Thoracic aorta (tissue), 2 donors: ENCODE measurements at regions not wholly inside any gene's neighbourhood (a gene's known extent, or its start where the extent isn't known, plus 50 kb on each side); places are given as distances from the start of the nearest gene placed in this dataset.

Source experiments
- ATAC-seq: fragments of 150-250 bp; one replicate; pipeline ENCODE4 v1.8.0; 2017; ENCODE audit warnings: low read depth; ENCODE audit not compliant: insufficient number of reproducible peaks, low FRiP score
- DNase-seq: peaks from one replicate; pipeline ENCODE4 v3.0.0-alpha.2; 2020; ENCODE audit warnings: low spot score
- H3K27ac ChIP-seq, 2 donors: fragments of 200-600 bp; sonication (generic); 1 replicate in 1 of 2; 2 replicates in 1 of 2; pipeline ENCODE4 v1.5.1; 2016; ENCODE audit warnings: mild to moderate bottlenecking in 2 of 2, moderate library complexity in 2 of 2
- H3K27me3 ChIP-seq: fragments of 200-600 bp; sonication (generic); replicated peaks from 2 replicates; pipeline ENCODE4 v1.6.0; 2016; ENCODE audit warnings: mild to moderate bottlenecking; ENCODE audit not compliant: insufficient read depth
- H3K36me3 ChIP-seq: fragments of 200-600 bp; sonication (generic); one replicate; pipeline ENCODE4 v1.5.1; 2016
- H3K4me1 ChIP-seq, 2 donors: fragments of 200-600 bp; sonication (generic); 1 replicate in 1 of 2; 2 replicates in 1 of 2; pipeline versions ENCODE4 v1.5.1 to v1.6.0; 2016; ENCODE audit warnings: low read depth in 2 of 2, mild to moderate bottlenecking in 1 of 2; ENCODE audit not compliant: control insufficient read depth in 1 of 2
- H3K4me3 ChIP-seq: fragments of 200-600 bp; sonication (generic); 2 replicates; pipeline ENCODE4 v1.5.1; 2016; ENCODE audit warnings: mild to moderate bottlenecking
- H3K9me3 ChIP-seq: fragments of 200-600 bp; sonication (generic); 2 replicates; pipeline ENCODE4 v1.5.1; 2016
- CTCF ChIP-seq: fragments of 200-600 bp; sonication (generic); IDR thresholded peaks from one replicate; pipeline ENCODE4 v1.5.1; 2019; ENCODE audit warnings: antibody characterized with exemption

GRCh38 chr5:62042007-62042406 lies 264.0 kb upstream of the KIF2A start:
- H3K9me3 ChIP-seq: no peaks in the 10 kb centered on the region
- H3K27ac ChIP-seq: no peak overlapping the region
- no peak overlapping the region for H3K4me3 ChIP-seq
- H3K36me3 ChIP-seq: no peaks in the 10 kb centered on the region
- no peaks in the 10 kb centered on the region for H3K27me3 ChIP-seq
- no peak for TF ChIP-seq CTCF
- ATAC-seq (no peak), DNase-seq (no peak)
- H3K4me1 ChIP-seq: no peaks in the 10 kb centered on the region

- Histone ChIP-seq H3K36me3 (no peaks in the 10 kb centered on the region), H3K4me3 (no peak overlapping the region), H3K9me3 (no peaks in the 10 kb centered on the region), H3K27ac (no peak overlapping the region), H3K27me3 (no peaks in the 10 kb centered on the region), H3K4me1 (no peaks in the 10 kb centered on the region)
- DNase-seq (no peak), ATAC-seq (no peak)
- no peak for TF ChIP-seq CTCF
Measured at GRCh38 chr5:62043289-62044280, 262.4 kb upstream of the KIF2A start.

GRCh38 chr5:62044989-62045388 lies 261.0 kb upstream of the KIF2A start:
- H3K27me3 ChIP-seq: no peaks in the 10 kb centered on the region
- no peak for TF ChIP-seq CTCF
- ATAC-seq (no peak), DNase-seq (no peak)
- H3K9me3 ChIP-seq: no peaks in the 10 kb centered on the region
- H3K4me3 ChIP-seq: no peak overlapping the region
- H3K36me3 ChIP-seq: no peaks in the 10 kb centered on the region
- H3K4me1 ChIP-seq: no peaks in the 10 kb centered on the region
- no peak overlapping the region for H3K27ac ChIP-seq

GRCh38 chr5:62046191-62046590 lies 259.8 kb upstream of the KIF2A start:
- Histone ChIP-seq H3K27ac (no peak overlapping the region), H3K36me3 (no peaks in the 10 kb centered on the region), H3K9me3 (no peaks in the 10 kb centered on the region), H3K4me1 (no peaks in the 10 kb centered on the region), H3K27me3 (no peaks in the 10 kb centered on the region), H3K4me3 (no peak overlapping the region)
- ATAC-seq: no peak
- no peak for TF ChIP-seq CTCF
- no peak for DNase-seq

GRCh38 chr5:62051747-62052146 lies 254.3 kb upstream of the KIF2A start:
- ATAC-seq: no peak
- no peaks in the 10 kb centered on the region for H3K36me3 ChIP-seq
- H3K27ac ChIP-seq: no peak overlapping the region
- no peak for TF ChIP-seq CTCF
- no peaks in the 10 kb centered on the region for H3K27me3 ChIP-seq
- H3K4me3 ChIP-seq: no peak overlapping the region
- no peaks in the 10 kb centered on the region for H3K9me3 ChIP-seq
- H3K4me1 ChIP-seq: no peaks in the 10 kb centered on the region
- no peak for DNase-seq
